ENCODE measurements at regions not wholly inside any gene's neighbourhood (a gene's known extent, or its start where the extent isn't known, plus 50 kb on each side); places are given as distances from the start of the nearest gene placed in this dataset.

- H3K4me3 ChIP-seq (ENCODE audit: low read depth in 1 of 2, low read length in 2 of 2), result no peak overlapping the region
- H3K27me3 ChIP-seq (ENCODE audit: control insufficient read depth in 1 of 2, insufficient read depth in 2 of 2, low read length in 2 of 2), result no peaks in the 10 kb centered on the region
- no peak overlapping the region for H3K9ac ChIP-seq (ENCODE audit: low read length)
- no peaks in the 10 kb centered on the region for H3K4me1 ChIP-seq (ENCODE audit: insufficient read depth, low read length)
- H3K36me3 ChIP-seq (ENCODE audit: insufficient read depth, low read length), result no peaks in the 10 kb centered on the region
- no peak overlapping the region for H3K27ac ChIP-seq (ENCODE audit: low read depth, low read length)
- no peaks in the 10 kb centered on the region for H3K9me3 ChIP-seq (ENCODE audit: low read length)
Measured at GRCh38 chr3:157695103-157695502, 191.9 kb upstream of the VEPH1 start.

GRCh38 chr3:157693762-157694161 lies 190.5 kb upstream of the VEPH1 start:
- H3K27ac ChIP-seq (ENCODE audit: low read depth, low read length), result no peak overlapping the region
- H3K9me3 ChIP-seq (ENCODE audit: low read length), result no peaks in the 10 kb centered on the region
- no peaks in the 10 kb centered on the region for H3K36me3 ChIP-seq (ENCODE audit: insufficient read depth, low read length)
- H3K9ac ChIP-seq (ENCODE audit: low read length), result no peak overlapping the region
- H3K4me3 ChIP-seq (ENCODE audit: low read depth in 1 of 2, low read length in 2 of 2), result no peak overlapping the region
- H3K27me3 ChIP-seq (ENCODE audit: control insufficient read depth in 1 of 2, insufficient read depth in 2 of 2, low read length in 2 of 2), result no peaks in the 10 kb centered on the region
- H3K4me1 ChIP-seq (ENCODE audit: insufficient read depth, low read length), result no peaks in the 10 kb centered on the region

GRCh38 chr3:157692468-157692867 lies 189.3 kb upstream of the VEPH1 start:
- H3K27ac ChIP-seq (ENCODE audit: low read depth, low read length), result no peak overlapping the region
- no peak overlapping the region for H3K4me3 ChIP-seq (ENCODE audit: low read depth in 1 of 2, low read length in 2 of 2)
- no peaks in the 10 kb centered on the region for H3K4me1 ChIP-seq (ENCODE audit: insufficient read depth, low read length)
- H3K27me3 ChIP-seq (ENCODE audit: control insufficient read depth in 1 of 2, insufficient read depth in 2 of 2, low read length in 2 of 2), result no peaks in the 10 kb centered on the region
- no peaks in the 10 kb centered on the region for H3K36me3 ChIP-seq (ENCODE audit: insufficient read depth, low read length)
- no peak overlapping the region for H3K9ac ChIP-seq (ENCODE audit: low read length)
- H3K9me3 ChIP-seq (ENCODE audit: low read length), result no peaks in the 10 kb centered on the region

GRCh38 chr3:157683668-157684067 lies 180.5 kb upstream of the VEPH1 start:
- H3K9me3 ChIP-seq (ENCODE audit: low read length), result no peaks in the 10 kb centered on the region
- no peak overlapping the region for H3K9ac ChIP-seq (ENCODE audit: low read length)
- H3K36me3 ChIP-seq (ENCODE audit: insufficient read depth, low read length), result no peaks in the 10 kb centered on the region
- no peak overlapping the region for H3K4me3 ChIP-seq (ENCODE audit: low read depth in 1 of 2, low read length in 2 of 2)
- no peak overlapping the region for H3K27ac ChIP-seq (ENCODE audit: low read depth, low read length)
- H3K27me3 ChIP-seq (ENCODE audit: control insufficient read depth in 1 of 2, insufficient read depth in 2 of 2, low read length in 2 of 2), result no peaks in the 10 kb centered on the region
- no peaks in the 10 kb centered on the region for H3K4me1 ChIP-seq (ENCODE audit: insufficient read depth, low read length)

- no peaks in the 10 kb centered on the region for H3K27me3 ChIP-seq (ENCODE audit: control insufficient read depth in 1 of 2, insufficient read depth in 2 of 2, low read length in 2 of 2)
- H3K4me1 ChIP-seq (ENCODE audit: insufficient read depth, low read length), result no peaks in the 10 kb centered on the region
- H3K4me3 ChIP-seq (ENCODE audit: low read depth in 1 of 2, low read length in 2 of 2), result no peak overlapping the region
- H3K27ac ChIP-seq (ENCODE audit: low read depth, low read length), result no peak overlapping the region
- no peaks in the 10 kb centered on the region for H3K36me3 ChIP-seq (ENCODE audit: insufficient read depth, low read length)
- no peak overlapping the region for H3K9ac ChIP-seq (ENCODE audit: low read length)
- no peaks in the 10 kb centered on the region for H3K9me3 ChIP-seq (ENCODE audit: low read length)
Measured at GRCh38 chr3:157672061-157672460, 168.8 kb upstream of the VEPH1 start.

- Histone ChIP-seq H3K36me3 (ENCODE audit: insufficient read depth, low read length) (no peaks in the 10 kb centered on the region), H3K9ac (ENCODE audit: low read length) (no peak overlapping the region), H3K4me1 (ENCODE audit: insufficient read depth, low read length) (no peaks in the 10 kb centered on the region), H3K9me3 (ENCODE audit: low read length) (no peaks in the 10 kb centered on the region), H3K27ac (ENCODE audit: low read depth, low read length) (no peak overlapping the region), H3K27me3 (ENCODE audit: control insufficient read depth in 1 of 2, insufficient read depth in 2 of 2, low read length in 2 of 2) (no peaks in the 10 kb centered on the region), H3K4me3 (ENCODE audit: low read depth in 1 of 2, low read length in 2 of 2) (no peak overlapping the region)
Measured at GRCh38 chr3:157671656-157672055, 168.4 kb upstream of the VEPH1 start.

GRCh38 chr3:157669416-157669815 lies 166.2 kb upstream of the VEPH1 start:
- Histone ChIP-seq H3K4me3 (ENCODE audit: low read depth in 1 of 2, low read length in 2 of 2) (no peak overlapping the region), H3K36me3 (ENCODE audit: insufficient read depth, low read length) (no peaks in the 10 kb centered on the region), H3K27ac (ENCODE audit: low read depth, low read length) (no peak overlapping the region), H3K27me3 (ENCODE audit: control insufficient read depth in 1 of 2, insufficient read depth in 2 of 2, low read length in 2 of 2) (no peaks in the 10 kb centered on the region), H3K9me3 (ENCODE audit: low read length) (no peaks in the 10 kb centered on the region), H3K4me1 (ENCODE audit: insufficient read depth, low read length) (no peaks in the 10 kb centered on the region), H3K9ac (ENCODE audit: low read length) (no peak overlapping the region)

GRCh38 chr3:157667493-157667892 lies 164.3 kb upstream of the VEPH1 start:
- Histone ChIP-seq H3K27ac (ENCODE audit: low read depth, low read length) (no peak overlapping the region), H3K36me3 (ENCODE audit: insufficient read depth, low read length) (no peaks in the 10 kb centered on the region), H3K9ac (ENCODE audit: low read length) (no peak overlapping the region), H3K4me1 (ENCODE audit: insufficient read depth, low read length) (no peaks in the 10 kb centered on the region), H3K9me3 (ENCODE audit: low read length) (no peaks in the 10 kb centered on the region), H3K4me3 (ENCODE audit: low read depth in 1 of 2, low read length in 2 of 2) (no peak overlapping the region), H3K27me3 (ENCODE audit: control insufficient read depth in 1 of 2, insufficient read depth in 2 of 2, low read length in 2 of 2) (no peaks in the 10 kb centered on the region)

- no peaks in the 10 kb centered on the region for H3K36me3 ChIP-seq (ENCODE audit: insufficient read depth, low read length)
- no peaks in the 10 kb centered on the region for H3K9me3 ChIP-seq (ENCODE audit: low read length)
- H3K4me3 ChIP-seq (ENCODE audit: low read depth in 1 of 2, low read length in 2 of 2), result no peak overlapping the region
- H3K9ac ChIP-seq (ENCODE audit: low read length), result no peak overlapping the region
- H3K4me1 ChIP-seq (ENCODE audit: insufficient read depth, low read length), result no peaks in the 10 kb centered on the region
- H3K27ac ChIP-seq (ENCODE audit: low read depth, low read length), result no peak overlapping the region
- no peaks in the 10 kb centered on the region for H3K27me3 ChIP-seq (ENCODE audit: control insufficient read depth in 1 of 2, insufficient read depth in 2 of 2, low read length in 2 of 2)
Measured at GRCh38 chr3:157662171-157662570, 159.0 kb upstream of the VEPH1 start.

GRCh38 chr3:157660847-157661246 lies 157.6 kb upstream of the VEPH1 start:
- H3K4me3 ChIP-seq (ENCODE audit: low read depth in 1 of 2, low read length in 2 of 2), result no peak overlapping the region
- H3K36me3 ChIP-seq (ENCODE audit: insufficient read depth, low read length), result no peaks in the 10 kb centered on the region
- H3K27ac ChIP-seq (ENCODE audit: low read depth, low read length), result no peak overlapping the region

GRCh38 chr3:157652366-157652765 lies 149.2 kb upstream of the VEPH1 start:
- Histone ChIP-seq H3K4me3 (ENCODE audit: low read depth in 1 of 2, low read length in 2 of 2) (no peak overlapping the region), H3K4me1 (ENCODE audit: insufficient read depth, low read length) (no peaks in the 10 kb centered on the region), H3K9me3 (ENCODE audit: low read length) (no peaks in the 10 kb centered on the region), H3K27me3 (ENCODE audit: control insufficient read depth in 1 of 2, insufficient read depth in 2 of 2, low read length in 2 of 2) (no peaks in the 10 kb centered on the region), H3K36me3 (ENCODE audit: insufficient read depth, low read length) (no peaks in the 10 kb centered on the region), H3K9ac (ENCODE audit: low read length) (no peak overlapping the region), H3K27ac (ENCODE audit: low read depth, low read length) (no peak overlapping the region)

More at GRCh38 chr3:157660847-157661246, 157.6 kb upstream of the VEPH1 start:
- H3K9ac ChIP-seq (ENCODE audit: low read length), result no peak overlapping the region
- H3K9me3 ChIP-seq (ENCODE audit: low read length), result no peaks in the 10 kb centered on the region
- no peaks in the 10 kb centered on the region for H3K4me1 ChIP-seq (ENCODE audit: insufficient read depth, low read length)
- H3K27me3 ChIP-seq (ENCODE audit: control insufficient read depth in 1 of 2, insufficient read depth in 2 of 2, low read length in 2 of 2), result no peaks in the 10 kb centered on the region

- Histone ChIP-seq H3K9ac (ENCODE audit: low read length) (no peak overlapping the region), H3K36me3 (ENCODE audit: insufficient read depth, low read length) (no peaks in the 10 kb centered on the region), H3K4me3 (ENCODE audit: low read depth in 1 of 2, low read length in 2 of 2) (no peak overlapping the region), H3K27ac (ENCODE audit: low read depth, low read length) (no peak overlapping the region), H3K4me1 (ENCODE audit: insufficient read depth, low read length) (no peaks in the 10 kb centered on the region), H3K9me3 (ENCODE audit: low read length) (no peaks in the 10 kb centered on the region), H3K27me3 (ENCODE audit: control insufficient read depth in 1 of 2, insufficient read depth in 2 of 2, low read length in 2 of 2) (no peaks in the 10 kb centered on the region)
Measured at GRCh38 chr3:157650699-157651098, 147.5 kb upstream of the VEPH1 start.

Measured in muscle layer of colon (tissue), 2 donors.